ENCODE measurements at regions not wholly inside any gene's neighbourhood (a gene's known extent, or its start where the extent isn't known, plus 50 kb on each side); places are given as distances from the start of the nearest gene placed in this dataset.
A peak's percentile ranks its signal among the peaks of the same experiment; 100 is the strongest.

DNA sequence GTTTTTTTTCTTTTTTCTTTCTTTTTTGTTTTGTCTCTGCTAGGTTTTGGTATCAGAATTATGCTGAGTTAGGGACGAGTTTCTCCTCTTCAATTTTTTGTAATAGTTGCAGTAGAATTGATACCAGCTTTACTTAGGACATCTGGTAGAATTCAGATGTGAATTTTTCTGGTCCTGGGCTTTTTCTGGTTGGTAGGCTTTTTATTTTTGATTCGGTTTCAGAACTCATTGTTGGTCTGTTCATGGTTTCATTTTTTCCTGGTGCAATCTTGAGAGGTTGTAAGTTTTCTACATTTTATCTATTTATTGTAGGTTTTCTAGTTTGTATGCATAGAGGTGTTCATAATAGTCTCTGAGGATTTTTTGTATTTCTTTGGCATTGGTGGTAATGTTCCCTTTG, 498.1 kb upstream of the CPEB2 start:
- DNase-seq = no peak

- DNase-seq = no peak
Observed at GRCh38 chr4:14513471-14513870, 488.8 kb upstream of the CPEB2 start.

- DNase-seq = no peak
Observed at GRCh38 chr4:14515556-14515955, 486.7 kb upstream of the CPEB2 start.

GRCh38 chr4:14518136-14518535, 484.1 kb upstream of the CPEB2 start:
- no peak for DNase-seq

- no peak for DNase-seq
Observed at GRCh38 chr4:14520171-14520570, 482.1 kb upstream of the CPEB2 start.

DNA sequence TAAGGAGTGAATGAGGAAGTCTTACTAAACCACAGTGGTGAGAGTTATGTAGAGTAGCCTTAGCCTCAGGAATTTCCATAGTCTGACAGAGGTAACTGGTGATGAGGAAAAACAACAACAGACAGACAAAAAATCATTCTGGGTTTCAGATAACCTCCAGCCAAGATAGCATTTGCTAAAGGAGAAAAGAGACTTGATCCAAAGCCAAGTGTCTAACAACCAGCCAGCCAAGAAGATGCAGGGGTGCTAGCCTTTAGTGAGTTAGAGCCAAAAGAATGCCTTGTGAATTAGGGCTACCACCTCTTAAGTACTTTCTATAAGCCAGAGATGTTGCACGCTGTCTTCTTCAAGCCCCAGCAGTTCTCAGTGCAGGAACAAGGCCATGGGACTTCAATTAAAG, 478.0 kb upstream of the CPEB2 start:
- DNase-seq = no peak

DNA sequence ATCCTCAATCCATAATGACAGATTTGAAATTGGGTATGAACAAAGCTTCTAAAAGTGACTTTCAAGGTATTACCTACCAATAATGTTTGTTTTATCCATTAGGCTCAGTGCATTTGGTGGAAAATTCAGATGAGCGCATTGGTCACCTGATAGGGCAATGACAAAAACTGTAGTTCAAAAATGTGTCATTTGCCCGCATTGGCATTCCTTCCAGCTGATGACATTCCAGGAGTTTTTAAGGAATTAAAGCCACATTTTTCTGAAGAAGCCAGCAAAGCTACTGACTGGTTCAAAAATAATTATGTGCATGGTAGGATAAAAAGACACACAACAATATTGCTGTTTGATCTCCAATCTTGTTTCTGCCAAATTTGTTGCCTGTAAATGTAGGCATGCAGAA, 473.4 kb upstream of the CPEB2 start:
- DNase-seq = no peak

- no peak for DNase-seq
Observed at GRCh38 chr4:14529653-14530052, 472.6 kb upstream of the CPEB2 start.

DNA sequence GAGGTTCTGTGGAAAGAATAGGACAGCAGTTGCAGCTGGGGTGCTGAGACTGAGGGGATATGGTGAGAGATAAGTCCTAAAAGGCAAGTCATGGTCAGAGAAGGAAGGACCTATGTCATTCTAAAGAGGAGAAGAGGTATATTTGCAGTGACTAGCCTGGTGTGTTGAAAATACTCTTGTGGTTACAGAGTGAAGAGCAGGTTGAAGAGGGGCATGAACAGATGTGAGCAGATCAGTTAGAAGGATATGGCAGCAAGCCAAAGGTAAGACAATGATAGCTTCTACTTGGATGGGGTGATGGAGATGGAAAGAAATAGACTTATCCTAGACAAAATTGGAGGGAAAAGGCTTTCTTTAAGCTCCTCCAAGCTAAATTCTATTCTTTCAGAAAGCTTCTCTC, 469.8 kb upstream of the CPEB2 start:
- peak; percentile 79 for DNase-seq

DNA sequence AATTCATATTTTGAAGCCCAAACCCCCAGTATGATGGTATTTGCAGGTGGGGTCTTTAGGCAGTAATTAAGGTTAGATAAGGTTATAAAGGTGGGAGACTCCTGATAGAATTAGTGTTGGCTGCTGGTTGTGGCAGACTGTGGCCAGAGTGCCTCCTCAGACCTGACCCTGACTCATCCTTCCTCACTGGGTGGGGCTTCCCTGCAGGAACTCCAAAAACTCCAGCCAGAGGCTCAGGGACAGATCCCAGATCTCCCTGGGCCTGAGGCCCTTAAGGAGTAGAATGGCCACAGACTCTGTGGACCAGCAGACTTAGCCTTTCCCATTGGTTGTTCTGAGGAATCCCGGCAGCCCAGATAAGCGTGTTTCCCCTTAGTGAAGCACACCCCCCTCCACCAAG, 463.0 kb upstream of the CPEB2 start:
- DNase-seq = no peak

- DNase-seq = no peak
Observed at GRCh38 chr4:14545163-14545562, 457.1 kb upstream of the CPEB2 start.

GRCh38 chr4:14545807-14546206, 456.5 kb upstream of the CPEB2 start:
- DNase-seq = no peak

DNA sequence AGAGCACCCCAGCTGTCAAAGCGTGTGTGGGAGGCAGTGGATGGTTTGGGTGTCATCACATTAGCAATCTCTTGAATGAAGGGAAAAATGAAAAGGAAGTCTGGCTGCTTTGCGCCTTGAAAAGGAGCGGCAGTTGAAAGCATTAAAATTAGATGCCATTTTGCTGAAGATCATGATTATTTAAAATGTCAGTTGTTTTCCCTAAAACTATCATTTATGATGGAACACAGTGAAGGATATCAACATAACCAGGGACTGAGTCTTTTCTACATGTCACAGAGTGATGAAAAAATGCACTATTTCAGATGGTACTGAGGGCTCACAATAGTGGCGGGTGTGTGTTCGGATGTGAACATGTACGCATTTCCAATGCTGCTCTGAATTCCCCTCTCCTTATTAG, 450.2 kb upstream of the CPEB2 start:
- no peak for DNase-seq

- no peak for DNase-seq
Observed at GRCh38 chr4:14559646-14560045, 442.6 kb upstream of the CPEB2 start.

- DNase-seq = no peak
Observed at GRCh38 chr4:14560577-14560976, 441.7 kb upstream of the CPEB2 start.

DNA sequence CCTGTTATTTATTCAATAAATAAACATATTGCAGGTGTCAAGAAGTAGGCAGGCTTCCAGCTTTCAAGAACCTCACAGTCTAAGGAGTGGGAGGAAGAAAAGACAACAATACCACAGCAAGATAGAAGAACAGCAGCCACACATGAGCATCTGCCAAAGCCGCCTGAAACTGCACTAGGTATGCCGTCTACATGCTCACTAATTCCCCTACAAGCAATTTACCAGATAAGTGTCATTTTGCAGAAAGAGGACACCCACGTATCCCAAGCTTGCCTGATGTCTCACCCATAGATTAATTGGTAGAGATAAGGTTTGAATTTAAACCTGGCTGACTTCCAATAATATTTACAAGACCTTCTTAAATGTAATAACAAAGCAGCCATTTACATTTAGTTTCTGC, 439.4 kb upstream of the CPEB2 start:
- no peak for DNase-seq

DNA sequence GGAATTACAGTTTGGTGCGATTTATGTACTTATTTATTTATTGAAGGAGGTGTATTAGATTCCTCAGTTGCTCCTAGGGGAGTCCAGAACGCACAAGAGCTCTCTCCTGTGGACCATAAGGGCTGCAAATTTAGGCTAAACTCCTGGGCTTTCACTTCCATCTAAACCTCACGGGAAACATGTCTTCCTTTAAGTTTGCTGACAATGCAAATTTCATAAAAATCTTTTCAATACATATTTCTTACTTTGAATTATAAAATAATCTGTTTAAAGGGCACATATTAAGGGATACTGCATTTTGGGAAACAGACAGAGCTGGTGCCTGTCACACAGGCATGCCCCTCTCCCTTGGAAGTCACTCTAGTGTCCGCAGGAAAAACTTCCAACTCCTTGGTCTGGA, 438.0 kb upstream of the CPEB2 start:
- no peak for DNase-seq

- DNase-seq = no peak
Observed at GRCh38 chr4:14566518-14566917, 435.8 kb upstream of the CPEB2 start.

DNA sequence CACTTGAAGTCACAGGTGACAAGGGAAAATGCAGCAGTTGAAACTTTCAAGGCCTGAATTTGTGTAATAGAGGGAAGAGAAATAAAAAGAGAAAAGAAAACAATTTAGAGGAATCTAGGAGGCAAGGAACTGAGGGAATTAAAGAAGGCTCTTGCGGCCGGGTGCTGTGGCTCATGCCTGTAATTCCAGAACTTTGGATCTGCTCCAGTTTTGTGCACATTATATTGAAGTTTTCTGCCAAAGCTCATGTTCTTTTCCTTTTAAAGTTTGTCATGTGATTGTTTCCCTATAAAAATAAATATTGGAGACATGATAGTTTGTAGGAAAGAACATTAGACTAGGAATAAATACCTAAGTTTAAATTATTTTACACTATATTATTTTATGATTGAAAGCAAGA, 433.9 kb upstream of the CPEB2 start:
- DNase-seq = no peak

GRCh38 chr4:14575289-14575688, 427.0 kb upstream of the CPEB2 start:
- DNase-seq = no peak

DNA sequence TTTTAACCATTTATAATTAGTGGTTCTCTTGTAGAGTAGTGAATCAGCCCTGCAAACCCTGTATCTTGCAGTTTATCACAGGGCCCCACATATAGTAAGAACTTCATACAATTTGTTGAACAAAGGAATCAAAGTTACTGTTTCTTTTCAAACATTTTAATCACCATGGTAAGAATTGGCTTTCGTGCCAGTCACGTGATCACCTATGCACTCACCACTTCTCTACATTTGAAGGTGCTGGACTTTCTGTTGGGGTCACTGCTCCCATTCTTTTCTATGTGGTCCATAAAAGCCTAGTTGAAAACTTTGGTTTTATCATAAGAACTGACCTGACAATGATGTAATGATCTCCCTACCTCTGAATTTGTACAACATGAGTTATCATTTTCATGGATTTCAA, 426.4 kb upstream of the CPEB2 start:
- DNase-seq = no peak

GRCh38 chr4:14580061-14580460, 422.2 kb upstream of the CPEB2 start:
- DNase-seq = no peak

DNA sequence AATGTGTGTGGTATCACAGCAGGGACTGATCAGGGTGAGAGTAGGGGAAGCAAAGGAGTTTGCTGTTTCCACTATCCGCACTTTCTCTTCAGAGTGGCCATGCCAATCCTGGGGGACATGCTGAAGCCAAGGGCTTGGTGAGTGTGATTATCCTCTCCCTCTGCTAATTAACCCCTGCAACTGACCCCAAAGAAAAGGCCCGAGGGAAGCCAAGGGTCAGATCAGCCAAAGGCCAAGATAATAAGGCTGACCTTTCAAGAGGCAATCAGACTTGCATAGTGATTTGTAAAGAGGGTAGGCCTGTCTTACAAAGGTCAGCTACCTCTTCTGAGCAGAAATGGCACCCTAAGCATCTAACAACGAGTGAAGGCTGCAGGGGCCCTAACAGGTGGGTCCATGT, 420.5 kb upstream of the CPEB2 start:
- DNase-seq = no peak

GRCh38 chr4:14582677-14583076, 419.6 kb upstream of the CPEB2 start:
- DNase-seq = peak; percentile 36

DNA sequence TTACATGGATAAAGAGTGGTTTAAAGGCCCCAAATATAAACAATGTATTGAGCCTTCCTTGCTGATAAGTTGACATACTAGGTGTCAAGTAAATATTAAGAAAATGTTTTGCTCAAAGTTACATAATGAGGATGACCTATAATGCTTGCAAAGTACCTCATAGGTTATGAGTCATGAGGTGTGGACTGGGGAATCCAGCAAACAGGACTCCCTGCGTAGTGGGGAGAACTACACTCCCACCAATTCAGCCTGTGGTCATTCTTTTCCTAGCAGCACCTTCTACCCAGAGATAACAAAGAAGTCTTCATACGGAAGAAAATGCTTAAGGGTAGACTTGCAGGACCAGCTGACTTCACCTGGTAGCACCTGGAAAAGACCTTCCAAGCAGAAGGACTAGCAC, 418.9 kb upstream of the CPEB2 start:
- DNase-seq = no peak

DNA sequence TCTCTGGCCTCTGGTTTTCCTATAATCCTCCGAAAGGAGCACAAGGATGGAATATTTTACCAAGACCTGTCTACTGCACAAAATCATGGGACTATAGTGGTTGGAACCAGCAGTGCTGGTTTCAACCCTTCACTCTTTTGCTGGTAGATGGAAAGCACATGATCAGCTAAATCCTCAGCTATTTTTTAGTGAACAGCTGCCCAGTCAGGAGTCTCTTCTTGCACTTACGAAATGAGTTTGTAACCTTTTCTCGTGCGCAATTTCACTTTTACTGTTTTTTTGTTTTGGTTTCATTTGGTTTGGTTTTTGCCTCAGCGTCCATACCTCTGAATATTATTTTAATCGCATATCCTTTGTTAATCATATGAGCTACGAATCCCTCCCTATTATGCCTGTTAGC, 418.5 kb upstream of the CPEB2 start:
- no peak for DNase-seq
